Kidney (tissue), 13 donors: ENCODE measurements at regions not wholly inside any gene's neighbourhood (a gene's known extent, or its start where the extent isn't known, plus 50 kb on each side); places are given as distances from the start of the nearest gene placed in this dataset.

Source experiments
- DNase-seq, 5 donors: peaks; one replicate each; pipeline ENCODE4 v3.0.0-alpha.2; 2013 to 2020
- FAIRE-seq: peaks from 2 replicates; lab custom pipeline; 2012; peaks lifted over from hg19 to GRCh38; lab: Jason Lieb, UNC
- H3K27ac ChIP-seq, 2 donors: one replicate each; pipeline ENCODE4 v1.7.0; 2013; ENCODE audit warnings: low read depth in 2 of 2, low read length in 2 of 2, inconsistent platforms in 1 of 2
- H3K27me3 ChIP-seq: one replicate; pipeline ENCODE4 v1.7.1; 2013; ENCODE audit warnings: low read length, inconsistent platforms; ENCODE audit not compliant: control insufficient read depth, insufficient read depth
- H3K36me3 ChIP-seq, 3 donors: one replicate each; pipeline versions ENCODE4 v1.7.0 to v1.7.1; 2013; ENCODE audit warnings: low read length in 3 of 3, control low read depth in 1 of 3, inconsistent platforms in 1 of 3; ENCODE audit not compliant: insufficient read depth in 3 of 3, control insufficient read depth in 2 of 3
- H3K4me1 ChIP-seq, 3 donors: one replicate each; pipeline versions ENCODE4 v1.7.0 to v1.7.1; 2013; ENCODE audit warnings: low read length in 3 of 3, inconsistent platforms in 1 of 3, low read depth in 1 of 3; ENCODE audit not compliant: control insufficient read depth in 2 of 3, insufficient read depth in 2 of 3
- H3K4me3 ChIP-seq, 3 donors: one replicate each; pipeline versions ENCODE4 v1.7.0 to v1.8.1; 2013; ENCODE audit warnings: low read length in 3 of 3, control low read depth in 1 of 3, inconsistent platforms in 1 of 3
- H3K9ac ChIP-seq, 3 donors: one replicate each; pipeline versions ENCODE4 v1.7.0 to v1.7.1; 2013; ENCODE audit warnings: low read length in 3 of 3, control low read depth in 1 of 3, inconsistent platforms in 1 of 3
- H3K9me3 ChIP-seq, 3 donors: one replicate each; pipeline versions ENCODE4 v1.7.0 to v1.7.1; 2013; ENCODE audit warnings: low read length in 3 of 3, control low read depth in 1 of 3, inconsistent platforms in 1 of 3; ENCODE audit not compliant: control insufficient read depth in 2 of 3, insufficient read depth in 1 of 3
- intact Hi-C: fragments of 100-400 bp; cut with DNase I; formaldehyde crosslinking; loops from one replicate; pipeline ENCODE4 v1.11.1; 2022
- TF ChIP-seq, protein P1 (sequence below): IDR thresholded peaks from 3 replicates; pipeline ENCODE4 v1.5.1; 2012; ENCODE audit warnings: mild to moderate bottlenecking, moderate library complexity, borderline replicate concordance; ENCODE audit not compliant: insufficient read depth; ENCODE audit errors: extremely low read depth
- donor health status: control.
- donor health status: control.
- donor health status: control.
- donor health status: control.
- donor health status: control.
- donor health status: DM: yes; HTN: yes; CAD: no.
- donor health status: Normal renal cell carcinoma (clear cell type).

DNA sequence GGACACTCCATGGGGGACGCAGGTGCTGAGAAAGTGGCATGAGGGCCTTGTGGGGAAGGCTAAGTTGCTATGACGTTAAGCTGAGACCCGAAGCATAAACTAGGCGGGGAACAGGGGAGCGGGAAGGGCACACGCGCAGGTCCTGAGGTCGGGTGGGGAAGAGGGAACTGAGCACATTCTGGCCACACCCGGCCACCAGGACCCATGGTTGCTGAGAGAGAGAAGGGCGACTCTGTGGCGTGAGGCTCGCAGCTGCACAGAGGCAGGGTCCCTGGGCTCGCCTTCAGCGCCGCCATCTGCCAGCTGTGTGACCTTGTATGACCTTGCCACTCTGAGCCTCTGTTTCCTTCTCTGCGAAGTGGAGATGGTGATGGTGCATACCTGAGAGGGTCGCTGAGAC, 182.5 kb downstream of the PHETA1 start:
- DNase-seq (no peak), FAIRE-seq (no peak)
- intact Hi-C loops, result no loop called here
- Histone ChIP-seq H3K9me3 (peaks cover 0 to 12% (median 0%) of the 10 kb centered on the region in 3 donors), H3K4me1 (no peaks in the 10 kb centered on the region), H3K27me3 (no peaks in the 10 kb centered on the region), H3K4me3 (no peak overlapping the region), H3K36me3 (no peaks in the 10 kb centered on the region), H3K9ac (no peak overlapping the region), H3K27ac (no peak overlapping the region)
- TF ChIP-seq, protein P1, sequence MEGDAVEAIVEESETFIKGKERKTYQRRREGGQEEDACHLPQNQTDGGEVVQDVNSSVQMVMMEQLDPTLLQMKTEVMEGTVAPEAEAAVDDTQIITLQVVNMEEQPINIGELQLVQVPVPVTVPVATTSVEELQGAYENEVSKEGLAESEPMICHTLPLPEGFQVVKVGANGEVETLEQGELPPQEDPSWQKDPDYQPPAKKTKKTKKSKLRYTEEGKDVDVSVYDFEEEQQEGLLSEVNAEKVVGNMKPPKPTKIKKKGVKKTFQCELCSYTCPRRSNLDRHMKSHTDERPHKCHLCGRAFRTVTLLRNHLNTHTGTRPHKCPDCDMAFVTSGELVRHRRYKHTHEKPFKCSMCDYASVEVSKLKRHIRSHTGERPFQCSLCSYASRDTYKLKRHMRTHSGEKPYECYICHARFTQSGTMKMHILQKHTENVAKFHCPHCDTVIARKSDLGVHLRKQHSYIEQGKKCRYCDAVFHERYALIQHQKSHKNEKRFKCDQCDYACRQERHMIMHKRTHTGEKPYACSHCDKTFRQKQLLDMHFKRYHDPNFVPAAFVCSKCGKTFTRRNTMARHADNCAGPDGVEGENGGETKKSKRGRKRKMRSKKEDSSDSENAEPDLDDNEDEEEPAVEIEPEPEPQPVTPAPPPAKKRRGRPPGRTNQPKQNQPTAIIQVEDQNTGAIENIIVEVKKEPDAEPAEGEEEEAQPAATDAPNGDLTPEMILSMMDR, result no peak

DNA sequence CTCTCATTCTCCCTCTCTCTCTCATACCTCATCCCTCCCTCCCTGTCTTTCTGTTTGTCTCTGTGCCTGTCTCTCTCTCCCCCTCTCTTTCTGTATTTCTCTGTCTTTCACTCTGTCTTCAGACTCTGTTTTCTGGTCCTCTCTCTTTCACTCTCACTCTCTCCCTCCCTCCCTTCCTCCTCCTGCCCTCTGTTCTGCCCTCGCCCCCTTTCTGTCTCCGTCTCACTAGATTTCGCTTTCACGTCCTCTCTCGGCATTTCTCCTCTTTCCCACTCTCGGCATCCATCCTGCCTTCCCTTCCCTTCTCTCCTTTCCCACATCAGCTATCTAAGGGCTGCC, 183.0 kb downstream of the PHETA1 start:
- peaks cover 0 to 12% (median 0%) of the 10 kb centered on the region in 3 donors for H3K9me3 ChIP-seq
- intact Hi-C loops, result no loop called here
- H3K27me3 ChIP-seq, result no peaks in the 10 kb centered on the region
- no peak overlapping the region for H3K9ac ChIP-seq
- no peak overlapping the region for H3K27ac ChIP-seq
- no peak overlapping the region for H3K4me3 ChIP-seq
- no peaks in the 10 kb centered on the region for H3K4me1 ChIP-seq
- no peak for FAIRE-seq
- TF ChIP-seq, protein P1, result no peak
- no peaks in the 10 kb centered on the region for H3K36me3 ChIP-seq
- DNase-seq, result no peak

DNA sequence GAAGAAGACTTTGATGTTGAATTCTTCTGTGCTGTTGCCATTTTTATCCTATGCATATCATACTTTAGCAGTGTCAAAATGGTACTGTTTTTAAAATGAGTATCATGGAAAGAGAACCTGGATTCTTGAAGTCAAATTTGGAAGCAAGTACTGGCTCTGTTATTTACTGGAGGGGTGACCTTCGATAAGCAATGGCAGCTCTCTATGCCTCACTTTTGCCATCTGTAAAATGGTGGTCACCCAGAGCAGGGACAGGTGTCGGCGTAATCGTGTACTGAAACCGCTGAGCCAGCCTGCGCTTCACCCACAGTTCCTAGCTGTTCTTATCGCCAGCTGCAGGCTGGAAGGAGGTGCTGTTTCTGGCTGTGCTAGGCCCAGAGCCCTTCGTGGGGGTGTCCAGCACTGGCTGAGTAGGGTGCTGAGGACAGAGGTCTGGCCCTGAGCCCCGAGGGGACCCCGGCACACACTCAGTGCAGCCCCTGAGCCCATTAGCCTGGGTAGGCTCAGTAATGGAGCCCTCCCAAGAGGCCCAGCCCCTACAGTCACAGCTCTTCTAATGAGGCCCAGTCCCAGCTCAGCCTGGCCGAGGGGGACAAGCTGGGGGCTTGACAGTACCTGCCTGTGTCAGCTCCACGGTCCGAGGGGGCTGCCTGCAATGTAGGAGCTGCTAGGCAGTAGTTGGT, 183.5 kb downstream of the PHETA1 start:
- Histone ChIP-seq H3K9ac (no peak overlapping the region), H3K4me1 (no peaks in the 10 kb centered on the region), H3K9me3 (peaks cover 0 to 12% (median 0%) of the 10 kb centered on the region in 3 donors), H3K27me3 (no peaks in the 10 kb centered on the region), H3K4me3 (no peak overlapping the region), H3K36me3 (no peaks in the 10 kb centered on the region), H3K27ac (no peak overlapping the region)
- TF ChIP-seq, protein P1, result no peak
- DNase-seq (no peak), FAIRE-seq (no peak)
- intact Hi-C loops, result no loop called here

DNA sequence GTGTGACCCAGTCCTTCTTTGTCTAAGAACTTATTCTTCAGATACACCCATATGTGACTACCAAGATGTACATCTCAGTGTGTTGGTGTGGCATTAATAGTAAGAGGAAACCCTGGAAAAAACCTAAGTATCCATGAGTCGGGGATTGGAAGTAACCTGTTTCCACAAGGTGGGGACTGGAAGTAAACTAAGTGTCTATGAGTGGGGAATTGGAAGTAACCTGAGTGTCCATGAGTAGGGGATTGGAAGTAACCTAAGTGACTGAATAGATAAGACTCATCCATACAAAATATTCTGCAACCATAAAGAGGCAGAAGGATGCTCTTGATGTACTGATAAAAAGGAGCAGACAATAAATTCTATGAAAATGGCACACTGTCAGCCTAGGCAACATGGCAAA, 184.7 kb downstream of the PHETA1 start:
- no peak overlapping the region for H3K4me3 ChIP-seq
- no peak overlapping the region for H3K27ac ChIP-seq
- FAIRE-seq, result no peak
- H3K9ac ChIP-seq, result no peak overlapping the region
- no peaks in the 10 kb centered on the region for H3K4me1 ChIP-seq
- TF ChIP-seq, protein P1, result no peak
- H3K9me3 ChIP-seq, result peaks cover 0 to under 1% (median 0%) of the 10 kb centered on the region in 3 donors
- H3K36me3 ChIP-seq, result no peaks in the 10 kb centered on the region
- DNase-seq, result no peak
- intact Hi-C loops, result no loop called here
- H3K27me3 ChIP-seq, result no peaks in the 10 kb centered on the region
